GM21447 (cell line): ENCODE measurements at regions not wholly inside any gene's neighbourhood (a gene's known extent, or its start where the extent isn't known, plus 50 kb on each side); places are given as distances from the start of the nearest gene placed in this dataset.
A peak's percentile ranks its signal among the peaks of the same experiment; 100 is the strongest.

Source experiments
- ATAC-seq: cut with Tn5 transposase; IDR thresholded peaks from one replicate; pipeline ENCODE4 v1.9.1; 2021; ENCODE audit not compliant: unreplicated experiment

GRCh38 chr21:18460979-18461378, 57.4 kb upstream of the TMPRSS15 start:
- no peak for ATAC-seq

- ATAC-seq: no peak
Observed at GRCh38 chr21:18461743-18462142, 58.2 kb upstream of the TMPRSS15 start.

- ATAC-seq: no peak
Observed at GRCh38 chr21:18467715-18468114, 64.1 kb upstream of the TMPRSS15 start.

DNA sequence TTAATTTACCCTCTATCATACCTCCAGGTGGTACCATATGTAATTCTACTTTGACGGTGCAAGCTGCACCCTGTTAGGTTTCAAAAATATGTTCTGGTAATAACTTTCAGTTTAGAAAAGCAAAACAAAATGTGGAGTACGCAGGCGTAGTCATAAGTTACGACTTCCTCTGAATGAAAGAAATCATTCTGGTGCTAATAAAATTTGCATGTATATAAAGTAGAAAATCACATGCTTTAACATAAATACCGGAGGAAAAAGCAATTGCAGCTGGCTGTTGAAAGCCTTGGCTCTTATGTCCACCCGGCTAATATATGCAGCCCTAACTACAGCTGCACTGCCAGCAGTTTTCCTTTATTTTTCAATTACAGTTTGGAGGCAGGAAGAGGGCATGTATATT, 65.2 kb upstream of the TMPRSS15 start:
- ATAC-seq: peak; percentile 71

DNA sequence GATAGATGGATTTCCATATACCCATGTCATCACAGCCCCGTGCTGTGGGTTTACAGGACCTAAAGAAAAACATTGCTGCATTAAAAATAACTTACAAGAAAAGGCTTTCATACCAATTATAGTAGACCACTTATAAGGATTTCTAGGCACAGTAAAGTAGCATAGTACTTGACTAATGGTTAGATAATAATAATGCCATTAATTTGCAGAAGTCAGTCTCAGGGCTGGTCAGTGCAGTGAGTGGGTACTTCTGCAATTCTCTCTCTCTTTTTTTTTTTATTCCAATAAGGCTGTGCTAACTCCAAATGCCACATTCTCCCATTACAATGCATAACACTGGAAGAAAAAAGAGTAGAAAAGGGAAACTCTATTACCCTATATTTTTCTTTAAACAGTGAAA, 73.1 kb upstream of the TMPRSS15 start:
- ATAC-seq: no peak

DNA sequence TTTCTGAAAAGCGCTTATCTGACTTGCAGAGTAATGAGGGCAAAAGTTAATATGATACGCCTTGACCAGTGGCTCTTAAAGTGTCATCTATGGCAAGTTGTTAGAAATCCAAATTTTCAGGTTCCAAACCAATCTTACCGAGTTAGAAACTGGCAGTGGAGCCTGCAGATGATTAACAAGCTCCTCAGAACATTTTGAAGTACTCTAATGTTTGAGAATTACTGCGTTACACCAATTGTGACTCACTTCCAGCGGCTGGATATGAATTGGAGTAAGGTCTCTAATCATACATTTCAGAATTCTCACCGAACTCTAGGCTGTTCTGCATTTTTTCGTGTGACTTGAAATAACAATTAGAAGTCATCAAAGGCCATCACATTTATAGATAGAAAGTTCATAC, 73.5 kb upstream of the TMPRSS15 start:
- ATAC-seq: no peak

DNA sequence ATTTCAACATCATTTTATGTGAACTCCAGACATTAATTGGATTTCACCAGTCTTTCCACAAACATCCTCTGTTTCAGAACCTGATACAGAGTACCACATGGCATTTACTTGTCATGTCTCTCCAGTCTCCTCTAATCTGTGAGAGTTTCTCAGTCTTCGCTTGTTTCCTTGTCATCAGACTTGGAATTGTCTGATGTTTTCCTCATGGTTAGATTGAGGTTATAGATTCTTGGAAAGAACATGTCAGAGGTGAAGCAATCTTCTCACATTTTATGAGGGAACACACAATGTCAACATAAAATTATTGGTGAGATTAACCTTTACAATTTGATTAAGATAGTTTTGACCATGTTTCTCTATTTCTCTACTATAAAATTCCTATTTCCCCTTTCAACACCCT, 74.9 kb upstream of the TMPRSS15 start:
- ATAC-seq: no peak

- ATAC-seq: no peak
Observed at GRCh38 chr21:18488252-18488651, 84.7 kb upstream of the TMPRSS15 start.

- ATAC-seq: no peak
Observed at GRCh38 chr21:18493422-18493821, 89.8 kb upstream of the TMPRSS15 start.

- no peak for ATAC-seq
Observed at GRCh38 chr21:18495523-18495922, 91.9 kb upstream of the TMPRSS15 start.

DNA sequence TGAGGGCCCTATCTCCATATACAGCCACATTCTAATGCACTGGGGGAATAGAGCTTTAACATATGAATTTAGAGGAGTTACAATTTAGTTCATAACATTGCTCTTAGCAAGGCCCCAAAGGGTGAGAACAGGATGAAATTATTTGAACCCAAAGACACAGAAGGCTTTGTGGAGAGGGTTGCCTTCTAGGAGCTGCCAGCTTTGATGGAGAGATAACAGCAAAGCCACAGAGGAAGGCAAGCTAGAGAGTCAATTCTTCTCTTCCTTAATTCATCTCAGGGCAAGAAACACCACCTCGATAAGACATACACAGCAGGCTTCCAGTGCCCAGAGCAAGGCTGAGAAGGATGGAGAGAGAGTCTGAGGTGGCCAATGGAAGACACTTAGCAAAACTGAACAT, 94.8 kb upstream of the TMPRSS15 start:
- ATAC-seq: no peak

DNA sequence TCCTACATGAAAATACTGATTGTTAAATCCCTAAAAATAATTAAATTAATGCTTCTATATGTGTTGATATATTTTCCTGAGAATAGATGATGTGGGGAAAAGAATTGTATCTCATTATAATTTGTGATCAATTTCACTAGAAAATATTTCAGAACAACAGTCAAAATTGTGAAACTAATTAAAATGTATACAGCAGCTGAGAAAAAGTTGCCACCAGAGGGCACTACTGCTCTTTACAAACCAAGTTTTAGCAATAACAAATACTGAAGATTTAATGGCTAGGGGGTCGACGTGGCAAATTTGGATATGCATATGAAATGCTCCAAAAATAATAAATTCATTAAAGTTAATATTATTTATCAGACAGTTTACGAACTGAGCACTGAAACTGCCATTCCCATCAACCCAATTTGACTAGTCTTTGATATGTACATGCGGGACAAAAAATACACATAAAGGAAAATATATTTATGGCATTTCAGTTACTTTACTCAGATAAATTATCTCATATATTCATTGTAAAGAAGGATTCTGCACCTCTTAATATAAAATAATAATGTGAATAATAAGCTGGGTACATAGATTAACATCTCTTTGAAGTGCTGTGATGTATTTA, 96.3 kb upstream of the TMPRSS15 start:
- no peak for ATAC-seq

DNA sequence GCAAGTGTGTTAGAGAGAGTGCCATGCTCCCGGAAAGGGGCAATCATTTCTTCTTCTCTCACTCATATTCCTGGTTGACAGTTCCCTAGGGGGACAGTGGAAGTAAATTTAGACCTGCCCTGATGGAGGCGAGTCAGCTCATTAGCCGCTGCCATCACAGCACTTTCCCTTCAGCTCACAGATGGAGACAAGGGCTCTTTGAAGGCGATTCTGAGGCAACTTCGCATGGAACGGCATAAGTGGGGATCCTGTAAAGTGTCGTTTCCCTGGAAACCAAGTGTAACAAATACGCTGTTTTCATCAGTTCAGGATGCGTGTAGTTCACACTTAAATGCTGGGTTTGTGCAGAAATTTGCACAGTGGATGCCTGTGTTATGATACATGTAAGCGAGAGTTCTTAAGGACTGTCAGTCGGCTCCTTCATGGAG, 114.5 kb upstream of the TMPRSS15 start:
- ATAC-seq: no peak

- ATAC-seq: no peak
Observed at GRCh38 chr21:18521204-18521603, 117.6 kb upstream of the TMPRSS15 start.

- no peak for ATAC-seq
Observed at GRCh38 chr21:18522181-18522972, 118.8 kb upstream of the TMPRSS15 start.

- no peak for ATAC-seq
Observed at GRCh38 chr21:18524097-18524880, 120.7 kb upstream of the TMPRSS15 start.

DNA sequence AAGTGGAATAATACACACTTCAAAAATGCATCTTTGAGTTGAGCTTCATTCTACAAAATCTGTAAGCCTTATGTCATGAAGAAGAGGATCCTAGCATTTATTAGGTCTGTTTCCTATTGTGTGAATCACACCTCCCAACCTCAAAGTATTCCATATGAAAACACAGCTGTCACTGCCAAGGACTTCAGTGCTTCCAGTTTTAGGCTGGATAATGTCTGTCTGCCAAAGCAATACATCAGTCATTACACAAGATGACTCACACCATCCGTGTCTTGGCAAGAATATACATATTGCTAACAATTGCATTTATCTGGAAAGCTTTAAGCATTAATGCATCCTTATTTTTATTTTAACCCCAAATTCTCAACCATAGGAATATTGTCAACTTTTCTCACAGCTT, 125.7 kb upstream of the TMPRSS15 start:
- no peak for ATAC-seq

- no peak for ATAC-seq
Observed at GRCh38 chr21:18542081-18542480, 138.5 kb upstream of the TMPRSS15 start.

DNA sequence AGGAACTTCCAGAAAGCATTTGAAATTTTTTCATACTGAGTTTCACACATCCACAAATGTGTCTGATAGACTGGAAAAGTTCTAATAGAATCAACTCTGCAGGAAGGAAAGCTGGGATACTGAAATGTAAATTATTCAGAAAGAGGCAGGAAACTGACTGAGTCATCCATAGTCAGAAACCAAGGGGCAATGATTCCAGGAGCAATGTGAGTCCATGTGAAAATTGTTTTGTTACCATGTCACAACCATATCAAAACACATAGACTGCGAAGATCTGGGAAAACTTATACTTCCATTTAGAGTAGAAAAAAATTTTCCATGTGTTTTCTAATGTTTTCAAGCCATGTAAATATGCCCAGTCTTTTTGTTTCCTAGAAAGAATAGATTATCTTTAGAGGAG, 142.3 kb upstream of the TMPRSS15 start:
- ATAC-seq: no peak

- no peak for ATAC-seq
Observed at GRCh38 chr21:18547347-18547746, 143.8 kb upstream of the TMPRSS15 start.

GRCh38 chr21:18548249-18548648, 144.7 kb upstream of the TMPRSS15 start:
- ATAC-seq: no peak
